ENCODE measurements at regions not wholly inside any gene's neighbourhood (a gene's known extent, or its start where the extent isn't known, plus 50 kb on each side); places are given as distances from the start of the nearest gene placed in this dataset.

DNA sequence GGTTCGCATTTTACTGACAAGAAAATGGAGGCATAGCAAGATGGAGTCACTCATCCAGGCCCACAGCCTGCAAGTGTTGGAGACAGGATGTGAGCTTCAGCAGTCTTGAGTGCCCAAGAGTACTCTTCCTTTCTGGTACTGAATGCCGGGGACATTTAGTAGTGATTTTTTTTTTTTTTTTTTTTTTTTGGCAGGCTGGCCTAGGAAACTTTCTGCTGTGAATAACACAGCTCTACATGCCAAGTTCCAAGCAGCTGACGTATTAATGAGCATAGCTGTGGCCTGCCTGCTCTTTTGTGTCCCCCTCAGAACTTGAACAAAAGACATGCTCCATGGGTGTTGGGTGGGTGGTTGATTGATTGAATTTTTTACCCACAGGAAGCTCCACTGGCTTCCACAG, 195.5 kb upstream of the CADM1 start:
- TF ChIP-seq HNF4G (IDR thresholded peaks at IDR 0.05): no peak
- no peak for TF ChIP-seq HNF4A (conservative IDR thresholded peaks at IDR 0.05)
- TF ChIP-seq SP1 (IDR thresholded peaks at IDR 0.05): no peak
- no peak for TF ChIP-seq TAF1 (conservative IDR thresholded peaks at IDR 0.05)
- Histone ChIP-seq H3K9ac (ENCODE audit: low read depth in 1 of 2, low read length in 2 of 2) (no peak overlapping the region), H3K4me3 (ENCODE audit: low read depth in 1 of 3, low read length in 3 of 3) (no peak overlapping the region), H3K4me1 (ENCODE audit: control insufficient read depth in 4 of 4, insufficient read depth in 4 of 4, low read length in 3 of 4) (peaks cover 0 to 2% (median 0%) of the 10 kb centered on the region in 4 donors), H3K27ac (ENCODE audit: low read depth in 1 of 2, low read length in 2 of 2) (no peak overlapping the region), H3K9me3 (ENCODE audit: control insufficient read depth in 4 of 4, low read length in 3 of 4) (no peaks in the 10 kb centered on the region), H3K36me3 (ENCODE audit: control insufficient read depth in 4 of 4, insufficient read depth in 3 of 4, low read depth in 1 of 4, low read length in 3 of 4) (no peaks in the 10 kb centered on the region), H3K27me3 (ENCODE audit: control insufficient read depth in 4 of 4, insufficient read depth in 4 of 4, low read length in 3 of 4) (peaks cover 0 to 2% (median 0%) of the 10 kb centered on the region in 4 donors)
- no peak for DNase-seq (ENCODE audit: low spot score)
- 75% methylated on average over 3 of the region's 3 CpGs for WGBS

DNA sequence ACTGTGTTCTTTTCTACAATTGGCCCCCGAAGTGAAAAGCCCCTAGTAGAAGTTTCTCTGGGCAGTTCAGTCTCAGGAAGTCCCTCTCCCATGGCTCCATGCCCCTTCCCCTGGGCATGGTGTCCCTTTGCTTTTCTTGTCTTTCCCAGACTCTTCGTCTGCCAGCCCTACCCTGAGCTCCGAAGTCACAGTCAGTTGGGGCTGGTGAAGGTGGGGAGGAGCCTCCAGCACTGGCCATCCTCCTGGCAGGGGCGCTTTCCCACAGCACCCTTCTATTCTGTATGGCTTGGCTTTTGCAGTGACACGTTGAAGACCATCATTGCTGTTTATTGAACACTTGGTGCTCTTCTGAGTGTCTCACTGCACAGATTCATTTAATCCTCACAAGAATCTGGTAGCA, 195.1 kb upstream of the CADM1 start:
- Histone ChIP-seq H3K4me1 (ENCODE audit: control insufficient read depth in 4 of 4, insufficient read depth in 4 of 4, low read length in 3 of 4) (peaks cover 0 to 2% (median 0%) of the 10 kb centered on the region in 4 donors), H3K4me3 (ENCODE audit: low read depth in 1 of 3, low read length in 3 of 3) (no peak overlapping the region), H3K27me3 (ENCODE audit: control insufficient read depth in 4 of 4, insufficient read depth in 4 of 4, low read length in 3 of 4) (peaks cover 0 to 2% (median 0%) of the 10 kb centered on the region in 4 donors), H3K9me3 (ENCODE audit: control insufficient read depth in 4 of 4, low read length in 3 of 4) (no peaks in the 10 kb centered on the region), H3K27ac (ENCODE audit: low read depth in 1 of 2, low read length in 2 of 2) (no peak overlapping the region), H3K9ac (ENCODE audit: low read depth in 1 of 2, low read length in 2 of 2) (no peak overlapping the region), H3K36me3 (ENCODE audit: control insufficient read depth in 4 of 4, insufficient read depth in 3 of 4, low read depth in 1 of 4, low read length in 3 of 4) (no peaks in the 10 kb centered on the region)
- TF ChIP-seq NR2F2 (IDR thresholded peaks at IDR 0.05) (no peak), RAD21 (IDR thresholded peaks at IDR 0.05) (no peak), YY1 (IDR thresholded peaks at IDR 0.05) (no peak), FOXA1 (IDR thresholded peaks at IDR 0.05) (no peak)
- TF ChIP-seq, protein P1, sequence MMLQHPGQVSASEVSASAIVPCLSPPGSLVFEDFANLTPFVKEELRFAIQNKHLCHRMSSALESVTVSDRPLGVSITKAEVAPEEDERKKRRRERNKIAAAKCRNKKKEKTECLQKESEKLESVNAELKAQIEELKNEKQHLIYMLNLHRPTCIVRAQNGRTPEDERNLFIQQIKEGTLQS (IDR thresholded peaks at IDR 0.05): no peak
- TF ChIP-seq, protein P2, sequence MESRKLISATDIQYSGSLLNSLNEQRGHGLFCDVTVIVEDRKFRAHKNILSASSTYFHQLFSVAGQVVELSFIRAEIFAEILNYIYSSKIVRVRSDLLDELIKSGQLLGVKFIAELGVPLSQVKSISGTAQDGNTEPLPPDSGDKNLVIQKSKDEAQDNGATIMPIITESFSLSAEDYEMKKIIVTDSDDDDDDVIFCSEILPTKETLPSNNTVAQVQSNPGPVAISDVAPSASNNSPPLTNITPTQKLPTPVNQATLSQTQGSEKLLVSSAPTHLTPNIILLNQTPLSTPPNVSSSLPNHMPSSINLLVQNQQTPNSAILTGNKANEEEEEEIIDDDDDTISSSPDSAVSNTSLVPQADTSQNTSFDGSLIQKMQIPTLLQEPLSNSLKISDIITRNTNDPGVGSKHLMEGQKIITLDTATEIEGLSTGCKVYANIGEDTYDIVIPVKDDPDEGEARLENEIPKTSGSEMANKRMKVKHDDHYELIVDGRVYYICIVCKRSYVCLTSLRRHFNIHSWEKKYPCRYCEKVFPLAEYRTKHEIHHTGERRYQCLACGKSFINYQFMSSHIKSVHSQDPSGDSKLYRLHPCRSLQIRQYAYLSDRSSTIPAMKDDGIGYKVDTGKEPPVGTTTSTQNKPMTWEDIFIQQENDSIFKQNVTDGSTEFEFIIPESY (IDR thresholded peaks at IDR 0.05): no peak
- TF ChIP-seq, protein P3, sequence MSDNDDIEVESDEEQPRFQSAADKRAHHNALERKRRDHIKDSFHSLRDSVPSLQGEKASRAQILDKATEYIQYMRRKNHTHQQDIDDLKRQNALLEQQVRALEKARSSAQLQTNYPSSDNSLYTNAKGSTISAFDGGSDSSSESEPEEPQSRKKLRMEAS (IDR thresholded peaks at IDR 0.05): no peak
- DNase-seq (ENCODE audit: low spot score): no peak
- WGBS: 75% methylated on average over 5 of the region's 5 CpGs

DNA sequence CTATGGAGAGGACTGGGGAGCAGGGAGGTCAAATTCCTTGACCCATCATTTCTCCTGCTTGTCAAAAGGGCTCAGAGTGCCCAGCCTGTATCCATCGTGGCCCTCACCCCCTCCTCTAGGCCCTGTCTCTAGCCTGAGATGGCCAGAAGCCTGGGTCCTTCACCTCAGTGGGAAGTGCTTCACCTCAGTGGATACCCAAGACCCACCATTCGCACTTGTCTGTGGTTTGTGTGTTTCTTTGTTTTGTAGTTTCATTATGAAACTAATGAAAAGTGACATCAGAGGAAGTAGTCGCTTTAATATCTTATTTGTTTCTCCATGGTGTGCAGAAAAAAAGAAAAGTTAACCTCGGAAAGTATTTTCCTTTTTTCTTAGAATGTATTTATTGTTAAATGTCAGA, 194.0 kb upstream of the CADM1 start:
- DNase-seq (ENCODE audit: low spot score): no peak
- Histone ChIP-seq H3K9me3 (ENCODE audit: control insufficient read depth in 4 of 4, low read length in 3 of 4) (no peaks in the 10 kb centered on the region), H3K36me3 (ENCODE audit: control insufficient read depth in 4 of 4, insufficient read depth in 3 of 4, low read depth in 1 of 4, low read length in 3 of 4) (no peaks in the 10 kb centered on the region), H3K4me1 (ENCODE audit: control insufficient read depth in 4 of 4, insufficient read depth in 4 of 4, low read length in 3 of 4) (peaks cover 0 to 2% (median 0%) of the 10 kb centered on the region in 4 donors), H3K9ac (ENCODE audit: low read depth in 1 of 2, low read length in 2 of 2) (no peak overlapping the region), H3K27me3 (ENCODE audit: control insufficient read depth in 4 of 4, insufficient read depth in 4 of 4, low read length in 3 of 4) (peaks cover 0 to 4% (median under 1%) of the 10 kb centered on the region in 4 donors), H3K4me3 (ENCODE audit: low read depth in 1 of 3, low read length in 3 of 3) (no peak overlapping the region), H3K27ac (ENCODE audit: low read depth in 1 of 2, low read length in 2 of 2) (no peak overlapping the region)
- WGBS: 70% methylated on average over 4 of the region's 4 CpGs
- TF ChIP-seq, protein P3 (IDR thresholded peaks at IDR 0.05): no peak
- TF ChIP-seq, protein P4, sequence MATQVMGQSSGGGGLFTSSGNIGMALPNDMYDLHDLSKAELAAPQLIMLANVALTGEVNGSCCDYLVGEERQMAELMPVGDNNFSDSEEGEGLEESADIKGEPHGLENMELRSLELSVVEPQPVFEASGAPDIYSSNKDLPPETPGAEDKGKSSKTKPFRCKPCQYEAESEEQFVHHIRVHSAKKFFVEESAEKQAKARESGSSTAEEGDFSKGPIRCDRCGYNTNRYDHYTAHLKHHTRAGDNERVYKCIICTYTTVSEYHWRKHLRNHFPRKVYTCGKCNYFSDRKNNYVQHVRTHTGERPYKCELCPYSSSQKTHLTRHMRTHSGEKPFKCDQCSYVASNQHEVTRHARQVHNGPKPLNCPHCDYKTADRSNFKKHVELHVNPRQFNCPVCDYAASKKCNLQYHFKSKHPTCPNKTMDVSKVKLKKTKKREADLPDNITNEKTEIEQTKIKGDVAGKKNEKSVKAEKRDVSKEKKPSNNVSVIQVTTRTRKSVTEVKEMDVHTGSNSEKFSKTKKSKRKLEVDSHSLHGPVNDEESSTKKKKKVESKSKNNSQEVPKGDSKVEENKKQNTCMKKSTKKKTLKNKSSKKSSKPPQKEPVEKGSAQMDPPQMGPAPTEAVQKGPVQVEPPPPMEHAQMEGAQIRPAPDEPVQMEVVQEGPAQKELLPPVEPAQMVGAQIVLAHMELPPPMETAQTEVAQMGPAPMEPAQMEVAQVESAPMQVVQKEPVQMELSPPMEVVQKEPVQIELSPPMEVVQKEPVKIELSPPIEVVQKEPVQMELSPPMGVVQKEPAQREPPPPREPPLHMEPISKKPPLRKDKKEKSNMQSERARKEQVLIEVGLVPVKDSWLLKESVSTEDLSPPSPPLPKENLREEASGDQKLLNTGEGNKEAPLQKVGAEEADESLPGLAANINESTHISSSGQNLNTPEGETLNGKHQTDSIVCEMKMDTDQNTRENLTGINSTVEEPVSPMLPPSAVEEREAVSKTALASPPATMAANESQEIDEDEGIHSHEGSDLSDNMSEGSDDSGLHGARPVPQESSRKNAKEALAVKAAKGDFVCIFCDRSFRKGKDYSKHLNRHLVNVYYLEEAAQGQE (IDR thresholded peaks at IDR 0.05): no peak
- TF ChIP-seq FOXA1 (IDR thresholded peaks at IDR 0.05) (no peak), SP1 (IDR thresholded peaks at IDR 0.05) (no peak), GABPA (IDR thresholded peaks at IDR 0.05 in 1 of 2, conservative IDR thresholded peaks at IDR 0.05 in 1 of 2) (no peak), FOXA2 (IDR thresholded peaks at IDR 0.05) (no peak), RAD21 (IDR thresholded peaks at IDR 0.05) (no peak), YY1 (IDR thresholded peaks at IDR 0.05) (no peak), NR2F2 (IDR thresholded peaks at IDR 0.05) (no peak), HNF4A (conservative IDR thresholded peaks at IDR 0.05) (no peak), HNF4G (IDR thresholded peaks at IDR 0.05) (no peak), JUND (IDR thresholded peaks at IDR 0.05) (no peak), TAF1 (conservative IDR thresholded peaks at IDR 0.05) (no peak), EGR1 (IDR thresholded peaks at IDR 0.05; ENCODE audit: low read depth in 2 of 2) (no peak)
- TF ChIP-seq, protein P2 (IDR thresholded peaks at IDR 0.05): no peak
- TF ChIP-seq, protein P5, sequence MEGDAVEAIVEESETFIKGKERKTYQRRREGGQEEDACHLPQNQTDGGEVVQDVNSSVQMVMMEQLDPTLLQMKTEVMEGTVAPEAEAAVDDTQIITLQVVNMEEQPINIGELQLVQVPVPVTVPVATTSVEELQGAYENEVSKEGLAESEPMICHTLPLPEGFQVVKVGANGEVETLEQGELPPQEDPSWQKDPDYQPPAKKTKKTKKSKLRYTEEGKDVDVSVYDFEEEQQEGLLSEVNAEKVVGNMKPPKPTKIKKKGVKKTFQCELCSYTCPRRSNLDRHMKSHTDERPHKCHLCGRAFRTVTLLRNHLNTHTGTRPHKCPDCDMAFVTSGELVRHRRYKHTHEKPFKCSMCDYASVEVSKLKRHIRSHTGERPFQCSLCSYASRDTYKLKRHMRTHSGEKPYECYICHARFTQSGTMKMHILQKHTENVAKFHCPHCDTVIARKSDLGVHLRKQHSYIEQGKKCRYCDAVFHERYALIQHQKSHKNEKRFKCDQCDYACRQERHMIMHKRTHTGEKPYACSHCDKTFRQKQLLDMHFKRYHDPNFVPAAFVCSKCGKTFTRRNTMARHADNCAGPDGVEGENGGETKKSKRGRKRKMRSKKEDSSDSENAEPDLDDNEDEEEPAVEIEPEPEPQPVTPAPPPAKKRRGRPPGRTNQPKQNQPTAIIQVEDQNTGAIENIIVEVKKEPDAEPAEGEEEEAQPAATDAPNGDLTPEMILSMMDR (IDR thresholded peaks at IDR 0.05; ENCODE audit: low read depth, low read length, missing input control): no peak
- TF ChIP-seq, protein P1 (IDR thresholded peaks at IDR 0.05): no peak
